Endodermal cell (in vitro differentiated cells): ENCODE measurements at regions not wholly inside any gene's neighbourhood (a gene's known extent, or its start where the extent isn't known, plus 50 kb on each side); places are given as distances from the start of the nearest gene placed in this dataset.
A peak's percentile ranks its signal among the peaks of the same experiment; 100 is the strongest.

Experiments
- DNase-seq: peaks from one replicate; pipeline ENCODE4 v3.0.0-alpha.2; 2017
- H3K27ac ChIP-seq: 2 replicates; pipeline ENCODE4 v1.5.1; 2013; ENCODE audit warnings: mild to moderate bottlenecking, low read depth, low read length, moderate library complexity
- H3K27me3 ChIP-seq: 2 replicates; pipeline ENCODE4 v1.6.1; 2013; ENCODE audit warnings: mild to moderate bottlenecking, low read length, moderate library complexity; ENCODE audit not compliant: insufficient read depth, control insufficient read depth, poor library complexity, severe bottlenecking
- H3K36me3 ChIP-seq: 2 replicates; pipeline ENCODE4 v1.7.0; 2013; ENCODE audit warnings: mild to moderate bottlenecking, low read length, moderate library complexity; ENCODE audit not compliant: control insufficient read depth, insufficient read depth
- H3K4me1 ChIP-seq: one replicate; pipeline ENCODE4 v1.7.0; 2013; ENCODE audit warnings: low read length; ENCODE audit not compliant: control insufficient read depth, insufficient read depth
- H3K4me3 ChIP-seq: 2 replicates; pipeline ENCODE4 v1.5.1; 2013; ENCODE audit warnings: mild to moderate bottlenecking, low read length, moderate library complexity
- H3K9ac ChIP-seq: 2 replicates; pipeline ENCODE4 v1.6.1; 2013; ENCODE audit warnings: mild to moderate bottlenecking, low read length, moderate library complexity; ENCODE audit not compliant: poor library complexity, severe bottlenecking; ENCODE audit errors: extremely low read depth
- H3K9me3 ChIP-seq: 2 replicates; pipeline ENCODE4 v1.6.1; 2013; ENCODE audit warnings: mild to moderate bottlenecking, low read length, moderate library complexity; ENCODE audit not compliant: control insufficient read depth
- H3K27ac Mint-ChIP-seq: 2 replicates; pipeline ENCODE4 v1.8.0; 2020; ENCODE audit warnings: mixed read lengths
- H3K27me3 Mint-ChIP-seq: 2 replicates; pipeline ENCODE4 v1.8.0; 2021; ENCODE audit warnings: mild to moderate bottlenecking, mixed read lengths; ENCODE audit not compliant: insufficient read depth
- H3K36me3 Mint-ChIP-seq: 2 replicates; pipeline ENCODE4 v1.8.0; 2020; ENCODE audit warnings: low read depth, mixed read lengths
- H3K4me1 Mint-ChIP-seq: 2 replicates; pipeline ENCODE4 v1.8.0; 2020; ENCODE audit warnings: mixed read lengths
- H3K4me3 Mint-ChIP-seq: 2 replicates; pipeline ENCODE4 v1.8.0; 2020; ENCODE audit warnings: mild to moderate bottlenecking, moderate library complexity, mixed read lengths
- H3K9me3 Mint-ChIP-seq: 2 replicates; pipeline ENCODE4 v1.8.0; 2020; ENCODE audit warnings: mild to moderate bottlenecking, mixed read lengths
- WGBS, 2 experiments: methylation state at CpG; one replicate each; pipeline versions ENCODE4 v1.1.5 to v1.1.7; 2013; ENCODE audit warnings: missing lambda C conversion rate in 2 of 2, mixed read lengths in 1 of 2; ENCODE audit not compliant: insufficient coverage in 1 of 2, insufficient read length in 1 of 2; 5-methylcytosine and 5-hydroxymethylcytosine counted together
- TF ChIP-seq, protein P1 (sequence below): fragments of 200-600 bp; sonication (generic); conservative IDR thresholded peaks from 2 replicates; pipeline ENCODE4 v1.5.0; 2021; ENCODE audit warnings: antibody characterized with exemption, mild to moderate bottlenecking

DNA sequence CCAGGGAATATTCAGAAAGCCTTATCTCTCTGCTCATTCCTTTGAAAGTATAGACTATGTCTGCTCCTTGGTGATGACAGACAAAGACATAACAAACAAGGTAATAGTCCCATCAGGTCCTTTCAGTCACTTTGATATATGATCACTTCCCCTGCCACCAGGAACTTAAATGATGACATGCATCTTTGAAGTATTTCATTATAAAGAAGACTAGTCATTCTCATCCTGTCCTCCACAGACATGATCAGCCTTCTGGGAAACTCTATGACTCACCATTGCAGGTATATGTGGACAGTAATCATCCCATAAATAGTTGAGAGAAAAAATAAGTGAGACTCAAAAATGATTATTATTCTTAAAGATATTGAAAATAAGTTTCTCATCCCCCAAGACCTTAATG, 117.5 kb upstream of the VCX2 start:
- Mint-ChIP-seq H3K9me3 (peaks cover 21% of the 10 kb centered on the region), H3K4me1 (peaks cover 21% of the 10 kb centered on the region)
- TF ChIP-seq, protein P1, sequence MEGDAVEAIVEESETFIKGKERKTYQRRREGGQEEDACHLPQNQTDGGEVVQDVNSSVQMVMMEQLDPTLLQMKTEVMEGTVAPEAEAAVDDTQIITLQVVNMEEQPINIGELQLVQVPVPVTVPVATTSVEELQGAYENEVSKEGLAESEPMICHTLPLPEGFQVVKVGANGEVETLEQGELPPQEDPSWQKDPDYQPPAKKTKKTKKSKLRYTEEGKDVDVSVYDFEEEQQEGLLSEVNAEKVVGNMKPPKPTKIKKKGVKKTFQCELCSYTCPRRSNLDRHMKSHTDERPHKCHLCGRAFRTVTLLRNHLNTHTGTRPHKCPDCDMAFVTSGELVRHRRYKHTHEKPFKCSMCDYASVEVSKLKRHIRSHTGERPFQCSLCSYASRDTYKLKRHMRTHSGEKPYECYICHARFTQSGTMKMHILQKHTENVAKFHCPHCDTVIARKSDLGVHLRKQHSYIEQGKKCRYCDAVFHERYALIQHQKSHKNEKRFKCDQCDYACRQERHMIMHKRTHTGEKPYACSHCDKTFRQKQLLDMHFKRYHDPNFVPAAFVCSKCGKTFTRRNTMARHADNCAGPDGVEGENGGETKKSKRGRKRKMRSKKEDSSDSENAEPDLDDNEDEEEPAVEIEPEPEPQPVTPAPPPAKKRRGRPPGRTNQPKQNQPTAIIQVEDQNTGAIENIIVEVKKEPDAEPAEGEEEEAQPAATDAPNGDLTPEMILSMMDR = no peak

GRCh38 chrX:8289523-8289922, 118.5 kb upstream of the VCX2 start:
- TF ChIP-seq, protein P1 = peak; percentile 20
- Mint-ChIP-seq H3K27me3 (peaks cover 28% of the 10 kb centered on the region), H3K4me3 (no peak overlapping the region), H3K4me1 (peaks cover 21% of the 10 kb centered on the region), H3K27ac (no peak overlapping the region), H3K9me3 (peaks cover 24% of the 10 kb centered on the region), H3K36me3 (no peaks in the 10 kb centered on the region)
- no peak overlapping the region for H3K4me3 ChIP-seq
- no peak overlapping the region for H3K9ac ChIP-seq
- no peak for DNase-seq
- H3K27ac ChIP-seq = no peak overlapping the region
- no peaks in the 10 kb centered on the region for H3K36me3 ChIP-seq
- peaks cover 5% of the 10 kb centered on the region for H3K9me3 ChIP-seq
- H3K4me1 ChIP-seq = no peaks in the 10 kb centered on the region
- H3K27me3 ChIP-seq = no peaks in the 10 kb centered on the region
- WGBS, 2 experiments = 96 to 100% methylated on average over 1 of the region's 1 CpG

More for the DNA sequence above, 117.5 kb upstream of the VCX2 start:
- no peak for DNase-seq
- no peaks in the 10 kb centered on the region for H3K27me3 ChIP-seq
- peaks cover 5% of the 10 kb centered on the region for H3K9me3 ChIP-seq
- H3K9ac ChIP-seq = no peak overlapping the region
- H3K4me1 ChIP-seq = no peaks in the 10 kb centered on the region
- no peaks in the 10 kb centered on the region for H3K36me3 Mint-ChIP-seq
- no peak overlapping the region for H3K4me3 ChIP-seq
- H3K27ac Mint-ChIP-seq = no peak overlapping the region
- H3K27me3 Mint-ChIP-seq = peaks cover 23% of the 10 kb centered on the region
- H3K27ac ChIP-seq = no peak overlapping the region
- H3K4me3 Mint-ChIP-seq = no peak overlapping the region
- no peaks in the 10 kb centered on the region for H3K36me3 ChIP-seq

- Mint-ChIP-seq H3K4me3 (no peak overlapping the region), H3K9me3 (peaks cover 10% of the 10 kb centered on the region), H3K27ac (no peak overlapping the region), H3K27me3 (peaks cover 18% of the 10 kb centered on the region), H3K4me1 (no peaks in the 10 kb centered on the region), H3K36me3 (no peaks in the 10 kb centered on the region)
- Histone ChIP-seq H3K4me1 (no peaks in the 10 kb centered on the region), H3K4me3 (no peak overlapping the region), H3K27ac (no peak overlapping the region), H3K9ac (no peak overlapping the region), H3K36me3 (no peaks in the 10 kb centered on the region), H3K9me3 (no peaks in the 10 kb centered on the region), H3K27me3 (no peaks in the 10 kb centered on the region)
- TF ChIP-seq, protein P1 = no peak
- WGBS, 2 experiments = 86% methylated on average over 2 of the region's 3 CpGs; no CpG with 5 or more reads in 1 of the 2 experiments
- DNase-seq = no peak
Observed at GRCh38 chrX:8297766-8298165, 126.7 kb upstream of the VCX2 start.
